ENCODE measurements at regions not wholly inside any gene's neighbourhood (a gene's known extent, or its start where the extent isn't known, plus 50 kb on each side); places are given as distances from the start of the nearest gene placed in this dataset.

DNA sequence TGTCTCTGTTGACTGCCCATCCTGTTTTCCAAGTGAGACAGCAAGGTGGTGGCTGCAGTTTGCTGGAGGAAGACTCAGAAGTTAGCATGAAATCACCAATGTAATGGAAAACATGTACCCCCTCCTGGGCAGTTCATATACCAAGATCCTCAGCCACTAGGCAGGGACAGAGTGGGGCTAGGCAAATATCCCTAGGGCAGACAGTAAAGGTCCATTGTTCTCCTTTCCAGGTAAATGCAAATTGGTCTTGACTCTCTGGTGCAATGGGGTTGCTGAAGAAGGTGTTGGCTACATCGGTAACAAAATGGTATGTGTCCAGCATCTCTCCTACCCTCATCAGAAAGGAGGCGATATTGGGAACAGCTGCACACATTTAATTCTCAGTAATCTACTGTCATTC lies 233.6 kb upstream of the SOX4 start:
- intact Hi-C loops (cut with micrococcal nuclease): no loop called here
- H3K27ac ChIP-seq (ENCODE audit: low read length in 2 of 2): no peak overlapping the region
- H3K9ac ChIP-seq (ENCODE audit: low read length): no peak overlapping the region
- H3K27me3 ChIP-seq (replicated peaks in 1 of 4; ENCODE audit: control extremely low read depth in 1 of 4, control insufficient read depth in 3 of 4, insufficient read depth in 4 of 4, low read length in 3 of 4): no peaks in the 10 kb centered on the region
- no peak overlapping the region for H3K4me3 ChIP-seq (ENCODE audit: control extremely low read depth in 1 of 5, extremely low read depth in 1 of 5, insufficient read depth in 1 of 5, low read depth in 2 of 5, low read length in 4 of 5)
- no peaks in the 10 kb centered on the region for H3K79me2 ChIP-seq (ENCODE audit: control insufficient read depth, insufficient read depth, low read length)
- no peaks in the 10 kb centered on the region for H4K20me1 ChIP-seq (ENCODE audit: control insufficient read depth, insufficient read depth, low read length, poor library complexity, severe bottlenecking)
- Mint-ChIP-seq H3K27me3 (no peaks in the 10 kb centered on the region), H3K4me1 (no peaks in the 10 kb centered on the region), H3K27ac (no peak overlapping the region), H3K9me3 (ENCODE audit: insufficient read depth) (no peaks in the 10 kb centered on the region), H3K4me3 (no peak overlapping the region)
- peaks cover 0 to 3% (median 0%) of the 10 kb centered on the region in 3 donors for H3K9me3 ChIP-seq (ENCODE audit: control extremely low read depth in 1 of 3, control insufficient read depth in 2 of 3, insufficient read depth in 1 of 3, low read length in 2 of 3)
- POLR2A ChIA-PET: no interaction called here
- H3K4me2 ChIP-seq (replicated peaks; ENCODE audit: low read depth, low read length, poor library complexity, severe bottlenecking): no peak overlapping the region
- no peaks in the 10 kb centered on the region for H3K4me1 ChIP-seq (ENCODE audit: control insufficient read depth in 2 of 2, insufficient read depth in 2 of 2, low read length in 2 of 2)
- H3K36me3 ChIP-seq (replicated peaks in 1 of 2; ENCODE audit: control extremely low read depth in 1 of 2, control insufficient read depth in 1 of 2, extremely low read depth in 1 of 2, insufficient read depth in 2 of 2, low read length in 1 of 2): no peaks in the 10 kb centered on the region
- DNase-seq (no peak), ATAC-seq (ENCODE audit: low read depth) (no peak)
- H2AFZ ChIP-seq (ENCODE audit: insufficient read depth, low read depth, low read length, poor library complexity, severe bottlenecking): no peak overlapping the region
- CTCF ChIA-PET: no interaction called here
- WGBS (ENCODE audit: insufficient coverage): 90% methylated on average over 2 of the region's 2 CpGs
- TF ChIP-seq, protein P1, sequence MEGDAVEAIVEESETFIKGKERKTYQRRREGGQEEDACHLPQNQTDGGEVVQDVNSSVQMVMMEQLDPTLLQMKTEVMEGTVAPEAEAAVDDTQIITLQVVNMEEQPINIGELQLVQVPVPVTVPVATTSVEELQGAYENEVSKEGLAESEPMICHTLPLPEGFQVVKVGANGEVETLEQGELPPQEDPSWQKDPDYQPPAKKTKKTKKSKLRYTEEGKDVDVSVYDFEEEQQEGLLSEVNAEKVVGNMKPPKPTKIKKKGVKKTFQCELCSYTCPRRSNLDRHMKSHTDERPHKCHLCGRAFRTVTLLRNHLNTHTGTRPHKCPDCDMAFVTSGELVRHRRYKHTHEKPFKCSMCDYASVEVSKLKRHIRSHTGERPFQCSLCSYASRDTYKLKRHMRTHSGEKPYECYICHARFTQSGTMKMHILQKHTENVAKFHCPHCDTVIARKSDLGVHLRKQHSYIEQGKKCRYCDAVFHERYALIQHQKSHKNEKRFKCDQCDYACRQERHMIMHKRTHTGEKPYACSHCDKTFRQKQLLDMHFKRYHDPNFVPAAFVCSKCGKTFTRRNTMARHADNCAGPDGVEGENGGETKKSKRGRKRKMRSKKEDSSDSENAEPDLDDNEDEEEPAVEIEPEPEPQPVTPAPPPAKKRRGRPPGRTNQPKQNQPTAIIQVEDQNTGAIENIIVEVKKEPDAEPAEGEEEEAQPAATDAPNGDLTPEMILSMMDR (IDR thresholded peaks at IDR 0.05): no peak
- TF ChIP-seq EZH2 (IDR thresholded peaks at IDR 0.05; ENCODE audit: borderline replicate concordance, insufficient read depth, low read depth, low read length, poor library complexity, severe bottlenecking): no peak

DNA sequence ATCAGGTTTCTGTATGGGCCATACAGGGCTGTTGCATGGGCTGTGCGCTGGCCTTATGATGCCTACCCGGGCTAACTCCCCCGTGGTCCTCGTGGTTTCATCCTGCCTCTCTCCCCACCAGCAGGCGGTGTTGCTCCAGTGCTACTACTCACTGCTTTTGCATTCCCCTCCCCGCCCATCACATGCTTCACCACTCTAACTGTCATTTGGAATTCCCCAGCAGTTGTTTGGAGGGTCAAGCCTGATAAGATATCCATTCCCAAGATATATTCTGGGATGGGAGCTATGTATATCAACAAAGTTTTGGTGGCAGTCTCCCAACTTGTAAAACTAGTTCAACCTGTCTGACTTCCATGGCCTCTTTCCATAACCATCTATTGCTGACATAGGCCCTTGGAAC lies 233.2 kb upstream of the SOX4 start:
- no peaks in the 10 kb centered on the region for H3K9me3 Mint-ChIP-seq (ENCODE audit: insufficient read depth)
- no peak overlapping the region for H3K4me3 Mint-ChIP-seq
- Histone ChIP-seq H3K4me2 (replicated peaks; ENCODE audit: low read depth, low read length, poor library complexity, severe bottlenecking) (no peak overlapping the region), H4K20me1 (ENCODE audit: control insufficient read depth, insufficient read depth, low read length, poor library complexity, severe bottlenecking) (no peaks in the 10 kb centered on the region), H3K9ac (ENCODE audit: low read length) (no peak overlapping the region), H3K4me1 (ENCODE audit: control insufficient read depth in 2 of 2, insufficient read depth in 2 of 2, low read length in 2 of 2) (no peaks in the 10 kb centered on the region), H3K9me3 (ENCODE audit: control extremely low read depth in 1 of 3, control insufficient read depth in 2 of 3, insufficient read depth in 1 of 3, low read length in 2 of 3) (peaks cover 0 to 3% (median 0%) of the 10 kb centered on the region in 3 donors), H2AFZ (ENCODE audit: insufficient read depth, low read depth, low read length, poor library complexity, severe bottlenecking) (no peak overlapping the region), H3K27ac (ENCODE audit: low read length in 2 of 2) (no peak overlapping the region), H3K79me2 (ENCODE audit: control insufficient read depth, insufficient read depth, low read length) (no peaks in the 10 kb centered on the region), H3K4me3 (ENCODE audit: control extremely low read depth in 1 of 5, extremely low read depth in 1 of 5, insufficient read depth in 1 of 5, low read depth in 2 of 5, low read length in 4 of 5) (no peak overlapping the region), H3K36me3 (replicated peaks in 1 of 2; ENCODE audit: control extremely low read depth in 1 of 2, control insufficient read depth in 1 of 2, extremely low read depth in 1 of 2, insufficient read depth in 2 of 2, low read length in 1 of 2) (no peaks in the 10 kb centered on the region), H3K27me3 (replicated peaks in 1 of 4; ENCODE audit: control extremely low read depth in 1 of 4, control insufficient read depth in 3 of 4, insufficient read depth in 4 of 4, low read length in 3 of 4) (no peaks in the 10 kb centered on the region)
- CTCF ChIA-PET: no interaction called here
- 95% methylated on average over 5 of the region's 6 CpGs for WGBS (ENCODE audit: insufficient coverage)
- TF ChIP-seq, protein P1 (IDR thresholded peaks at IDR 0.05): no peak
- no peak for TF ChIP-seq EZH2 (IDR thresholded peaks at IDR 0.05; ENCODE audit: borderline replicate concordance, insufficient read depth, low read depth, low read length, poor library complexity, severe bottlenecking)
- no peak overlapping the region for H3K27ac Mint-ChIP-seq
- POLR2A ChIA-PET: no interaction called here
- DNase-seq (no peak), ATAC-seq (ENCODE audit: low read depth) (no peak)
- H3K4me1 Mint-ChIP-seq: no peaks in the 10 kb centered on the region
- H3K27me3 Mint-ChIP-seq: no peaks in the 10 kb centered on the region
- intact Hi-C loops (cut with micrococcal nuclease): no loop called here

All from B cell (primary cell).